ENCODE measurements at regions not wholly inside any gene's neighbourhood (a gene's known extent, or its start where the extent isn't known, plus 50 kb on each side); places are given as distances from the start of the nearest gene placed in this dataset.

- H2AFZ ChIP-seq (ENCODE audit: low read length), result no peak overlapping the region
- H3K4me1 ChIP-seq (ENCODE audit: control insufficient read depth, extremely low read depth, insufficient read depth, low read length), result no peaks in the 10 kb centered on the region
- H3K27me3 ChIP-seq (ENCODE audit: control insufficient read depth, insufficient read depth, low read length), result peaks cover 11% of the 10 kb centered on the region
- H3K36me3 ChIP-seq (ENCODE audit: control insufficient read depth, insufficient read depth, low read length), result no peaks in the 10 kb centered on the region
- H4K20me1 ChIP-seq (ENCODE audit: control insufficient read depth, extremely low read depth, insufficient read depth, low read length), result no peaks in the 10 kb centered on the region
- H3K27ac ChIP-seq (ENCODE audit: insufficient read depth, low read length), result no peak overlapping the region
- H3K9me3 ChIP-seq (ENCODE audit: control insufficient read depth, insufficient read depth, low read depth, low read length), result no peaks in the 10 kb centered on the region
- H3K4me3 ChIP-seq (replicated peaks in 1 of 4; ENCODE audit: control extremely low read depth in 1 of 4, insufficient read depth in 1 of 4, low read depth in 3 of 4, low read length in 4 of 4), result no peak overlapping the region
- no peak for DNase-seq (ENCODE audit: low read depth in 2 of 2)
- TF ChIP-seq EZH2 (IDR thresholded peaks at IDR 0.05; ENCODE audit: low read length, missing control alignments), result no peak
- no peak for TF ChIP-seq CTCF (conservative IDR thresholded peaks at IDR 0.05 in 1 of 2, IDR thresholded peaks at IDR 0.05 in 1 of 2; ENCODE audit: low read depth in 1 of 2, low read length in 2 of 2)
- no peak overlapping the region for H3K4me2 ChIP-seq (ENCODE audit: extremely low read depth, insufficient read depth, low read length)
- H3K79me2 ChIP-seq (ENCODE audit: control insufficient read depth, insufficient read depth, low read length), result no peaks in the 10 kb centered on the region
- no peak overlapping the region for H3K9ac ChIP-seq (ENCODE audit: insufficient read depth, low read length)
Observed at GRCh38 chr2:120418174-120418787, 72.3 kb downstream of the INHBB start.

GRCh38 chr2:120419073-120419472 is 73.1 kb downstream of the INHBB start:
- no peaks in the 10 kb centered on the region for H3K36me3 ChIP-seq (ENCODE audit: control insufficient read depth, insufficient read depth, low read length)
- TF ChIP-seq CTCF (conservative IDR thresholded peaks at IDR 0.05 in 1 of 2, IDR thresholded peaks at IDR 0.05 in 1 of 2; ENCODE audit: low read depth in 1 of 2, low read length in 2 of 2) (no peak), EZH2 (IDR thresholded peaks at IDR 0.05; ENCODE audit: low read length, missing control alignments) (no peak)
- no peaks in the 10 kb centered on the region for H3K4me1 ChIP-seq (ENCODE audit: control insufficient read depth, extremely low read depth, insufficient read depth, low read length)
- no peak for DNase-seq (ENCODE audit: low read depth in 2 of 2)
- no peak overlapping the region for H3K9ac ChIP-seq (ENCODE audit: insufficient read depth, low read length)
- H3K9me3 ChIP-seq (ENCODE audit: control insufficient read depth, insufficient read depth, low read depth, low read length), result no peaks in the 10 kb centered on the region
- H3K4me3 ChIP-seq (replicated peaks in 1 of 4; ENCODE audit: control extremely low read depth in 1 of 4, insufficient read depth in 1 of 4, low read depth in 3 of 4, low read length in 4 of 4), result no peak overlapping the region
- no peak overlapping the region for H3K27ac ChIP-seq (ENCODE audit: insufficient read depth, low read length)
- H4K20me1 ChIP-seq (ENCODE audit: control insufficient read depth, extremely low read depth, insufficient read depth, low read length), result no peaks in the 10 kb centered on the region
- no peak overlapping the region for H3K4me2 ChIP-seq (ENCODE audit: extremely low read depth, insufficient read depth, low read length)
- peaks cover 16% of the 10 kb centered on the region for H3K27me3 ChIP-seq (ENCODE audit: control insufficient read depth, insufficient read depth, low read length)
- no peaks in the 10 kb centered on the region for H3K79me2 ChIP-seq (ENCODE audit: control insufficient read depth, insufficient read depth, low read length)
- H2AFZ ChIP-seq (ENCODE audit: low read length), result no peak overlapping the region

- Histone ChIP-seq H3K4me2 (ENCODE audit: extremely low read depth, insufficient read depth, low read length) (no peak overlapping the region), H3K27ac (ENCODE audit: insufficient read depth, low read length) (no peak overlapping the region), H3K79me2 (ENCODE audit: control insufficient read depth, insufficient read depth, low read length) (no peaks in the 10 kb centered on the region), H4K20me1 (ENCODE audit: control insufficient read depth, extremely low read depth, insufficient read depth, low read length) (no peaks in the 10 kb centered on the region), H3K4me1 (ENCODE audit: control insufficient read depth, extremely low read depth, insufficient read depth, low read length) (no peaks in the 10 kb centered on the region), H2AFZ (ENCODE audit: low read length) (no peak overlapping the region), H3K9ac (ENCODE audit: insufficient read depth, low read length) (no peak overlapping the region), H3K9me3 (ENCODE audit: control insufficient read depth, insufficient read depth, low read depth, low read length) (no peaks in the 10 kb centered on the region), H3K27me3 (ENCODE audit: control insufficient read depth, insufficient read depth, low read length) (peaks cover 16% of the 10 kb centered on the region), H3K4me3 (replicated peaks in 1 of 4; ENCODE audit: control extremely low read depth in 1 of 4, insufficient read depth in 1 of 4, low read depth in 3 of 4, low read length in 4 of 4) (no peak overlapping the region), H3K36me3 (ENCODE audit: control insufficient read depth, insufficient read depth, low read length) (no peaks in the 10 kb centered on the region)
- TF ChIP-seq EZH2 (IDR thresholded peaks at IDR 0.05; ENCODE audit: low read length, missing control alignments) (no peak), CTCF (conservative IDR thresholded peaks at IDR 0.05 in 1 of 2, IDR thresholded peaks at IDR 0.05 in 1 of 2; ENCODE audit: low read depth in 1 of 2, low read length in 2 of 2) (no peak)
- no peak for DNase-seq (ENCODE audit: low read depth in 2 of 2)
Observed at GRCh38 chr2:120419955-120420354, 74.0 kb downstream of the INHBB start.
